ENCODE measurements at regions not wholly inside any gene's neighbourhood (a gene's known extent, or its start where the extent isn't known, plus 50 kb on each side); places are given as distances from the start of the nearest gene placed in this dataset.

DNA sequence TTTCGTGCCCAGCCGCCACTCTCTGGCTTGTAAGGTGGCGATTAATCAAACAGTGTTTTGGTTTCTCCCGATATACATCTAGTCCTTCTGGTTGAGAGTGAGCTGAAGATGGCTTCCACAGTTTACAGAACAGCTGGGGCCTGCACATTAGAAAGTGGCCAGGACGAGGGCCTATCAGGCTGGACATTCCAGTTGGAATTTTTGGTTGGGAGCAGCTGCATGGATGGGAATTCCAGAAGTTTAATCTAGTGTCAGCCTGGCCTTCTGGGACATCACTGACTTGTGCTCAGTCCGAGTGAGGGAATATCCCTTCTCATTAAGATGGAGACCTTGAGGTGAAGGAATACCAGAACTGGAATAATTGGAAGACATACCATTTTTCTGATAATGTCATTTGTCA is 118.1 kb upstream of the SIX2 start:
- no peaks in the 10 kb centered on the region for H3K9me3 ChIP-seq
- ChIA-PET POLR2A (no interaction called here), CTCF (interaction anchor here (0.9 to 1.9 kb wide), 2 partner anchors 45 to 111 kb away, joined by 3 to 5 read pairs; no protein-coding TSS in a partner anchor)
- H3K4me3 ChIP-seq = no peak overlapping the region
- no peak overlapping the region for H3K4me2 ChIP-seq
- no peak overlapping the region; a peak in 2 of 6 replicates for H3K27ac ChIP-seq
- peaks cover 18% of the 10 kb centered on the region for H3K4me1 ChIP-seq
- DNase-seq (ENCODE audit: low read depth in 1 of 2, low spot score in 1 of 2) = no peak
- no peak for ATAC-seq
- 91% methylated on average over 6 of the region's 6 CpGs for WGBS (ENCODE audit: missing lambda C conversion rate)
- TF ChIP-seq, protein P1, sequence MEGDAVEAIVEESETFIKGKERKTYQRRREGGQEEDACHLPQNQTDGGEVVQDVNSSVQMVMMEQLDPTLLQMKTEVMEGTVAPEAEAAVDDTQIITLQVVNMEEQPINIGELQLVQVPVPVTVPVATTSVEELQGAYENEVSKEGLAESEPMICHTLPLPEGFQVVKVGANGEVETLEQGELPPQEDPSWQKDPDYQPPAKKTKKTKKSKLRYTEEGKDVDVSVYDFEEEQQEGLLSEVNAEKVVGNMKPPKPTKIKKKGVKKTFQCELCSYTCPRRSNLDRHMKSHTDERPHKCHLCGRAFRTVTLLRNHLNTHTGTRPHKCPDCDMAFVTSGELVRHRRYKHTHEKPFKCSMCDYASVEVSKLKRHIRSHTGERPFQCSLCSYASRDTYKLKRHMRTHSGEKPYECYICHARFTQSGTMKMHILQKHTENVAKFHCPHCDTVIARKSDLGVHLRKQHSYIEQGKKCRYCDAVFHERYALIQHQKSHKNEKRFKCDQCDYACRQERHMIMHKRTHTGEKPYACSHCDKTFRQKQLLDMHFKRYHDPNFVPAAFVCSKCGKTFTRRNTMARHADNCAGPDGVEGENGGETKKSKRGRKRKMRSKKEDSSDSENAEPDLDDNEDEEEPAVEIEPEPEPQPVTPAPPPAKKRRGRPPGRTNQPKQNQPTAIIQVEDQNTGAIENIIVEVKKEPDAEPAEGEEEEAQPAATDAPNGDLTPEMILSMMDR (IDR thresholded peaks at IDR 0.05) = no peak
- TF ChIP-seq MYC (IDR thresholded peaks at IDR 0.05; ENCODE audit: borderline replicate concordance, low read length) = no peak
- no peak for TF ChIP-seq CBX8 (IDR thresholded peaks at IDR 0.05)
- no peak for TF ChIP-seq RNF2 (IDR thresholded peaks at IDR 0.05; ENCODE audit: borderline replicate concordance, low read depth)
- no peak for TF ChIP-seq PHF8 (IDR thresholded peaks at IDR 0.05; ENCODE audit: borderline replicate concordance, low read depth)
- TF ChIP-seq RARB (CRISPR knock-in tag; IDR thresholded peaks at IDR 0.05) = no peak
- no peak for TF ChIP-seq HOXB5 (CRISPR knock-in tag; IDR thresholded peaks at IDR 0.05)
- no peak for TF ChIP-seq JUNB (IDR thresholded peaks at IDR 0.05)
- TF ChIP-seq NFE2L2 (conservative IDR thresholded peaks at IDR 0.05; ENCODE audit: low read length) = no peak
- no peak for FAIRE-seq

DNA sequence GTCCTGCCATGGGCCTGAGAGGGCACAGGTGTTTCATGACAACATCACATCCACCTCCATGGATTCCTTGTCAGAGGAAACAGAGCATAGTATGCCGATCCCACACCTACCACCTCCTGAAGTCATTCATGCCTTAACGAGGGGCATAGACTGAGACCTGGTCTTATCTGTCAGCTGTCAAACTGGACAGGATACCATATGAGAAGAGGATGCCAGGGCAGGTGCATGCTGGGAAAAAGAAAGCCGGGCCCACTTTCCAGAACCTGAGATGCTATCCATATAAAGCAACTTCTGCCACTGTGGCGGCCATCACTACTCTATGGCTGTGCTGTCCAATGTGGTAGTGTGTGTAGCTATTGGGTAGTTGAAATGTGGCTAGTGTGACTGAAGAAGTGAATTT is 116.0 kb upstream of the SIX2 start:
- Histone ChIP-seq H3K4me1 (peaks cover 20% of the 10 kb centered on the region), H3K4me3 (no peak overlapping the region), H3K4me2 (no peak overlapping the region), H3K9me3 (no peaks in the 10 kb centered on the region), H3K27ac (no peak overlapping the region)
- CTCF ChIA-PET = no interaction called here
- ATAC-seq (no peak), DNase-seq (ENCODE audit: low read depth in 1 of 2, low spot score in 1 of 2) (no peak), FAIRE-seq (no peak)
- POLR2A ChIA-PET = no interaction called here
- WGBS (ENCODE audit: missing lambda C conversion rate) = 84% methylated on average over 4 of the region's 4 CpGs
- TF ChIP-seq, protein P2, sequence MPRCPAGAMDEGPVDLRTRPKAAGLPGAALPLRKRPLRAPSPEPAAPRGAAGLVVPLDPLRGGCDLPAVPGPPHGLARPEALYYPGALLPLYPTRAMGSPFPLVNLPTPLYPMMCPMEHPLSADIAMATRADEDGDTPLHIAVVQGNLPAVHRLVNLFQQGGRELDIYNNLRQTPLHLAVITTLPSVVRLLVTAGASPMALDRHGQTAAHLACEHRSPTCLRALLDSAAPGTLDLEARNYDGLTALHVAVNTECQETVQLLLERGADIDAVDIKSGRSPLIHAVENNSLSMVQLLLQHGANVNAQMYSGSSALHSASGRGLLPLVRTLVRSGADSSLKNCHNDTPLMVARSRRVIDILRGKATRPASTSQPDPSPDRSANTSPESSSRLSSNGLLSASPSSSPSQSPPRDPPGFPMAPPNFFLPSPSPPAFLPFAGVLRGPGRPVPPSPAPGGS (IDR thresholded peaks at IDR 0.05) = no peak
- no peak for TF ChIP-seq HDAC2 (IDR thresholded peaks at IDR 0.05)

DNA sequence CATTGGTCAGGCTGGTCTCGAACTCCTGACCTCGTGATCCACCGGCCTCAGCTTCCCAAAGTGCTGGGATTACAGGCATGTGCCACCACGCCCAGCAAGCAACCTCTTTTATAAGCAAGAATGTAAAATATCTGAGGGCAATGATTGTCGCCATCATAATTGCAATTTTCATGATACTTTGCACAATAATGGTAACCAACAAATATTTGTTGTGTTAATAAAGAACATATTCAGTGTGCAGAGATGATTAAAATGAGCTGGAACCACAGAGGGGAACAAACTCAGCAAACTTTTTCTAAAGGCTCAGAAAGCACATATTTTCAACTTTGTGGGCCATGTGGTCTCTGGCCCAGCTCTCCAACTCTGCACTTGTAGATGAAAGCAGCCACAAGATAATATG is 115.2 kb upstream of the SIX2 start:
- no peak overlapping the region for H3K4me3 ChIP-seq
- ChIA-PET CTCF (no interaction called here), POLR2A (no interaction called here)
- no peak overlapping the region for H3K4me2 ChIP-seq
- no peak for DNase-seq (ENCODE audit: low read depth in 1 of 2, low spot score in 1 of 2)
- WGBS (ENCODE audit: missing lambda C conversion rate) = 79% methylated on average over 5 of the region's 5 CpGs
- no peak for ATAC-seq
- FAIRE-seq = no peak
- H3K9me3 ChIP-seq = no peaks in the 10 kb centered on the region
- H3K27ac ChIP-seq = no peak overlapping the region
- peaks cover 28% of the 10 kb centered on the region for H3K4me1 ChIP-seq
- TF ChIP-seq HDAC2 (IDR thresholded peaks at IDR 0.05) (no peak), ZNF302 (CRISPR knock-in tag; IDR thresholded peaks at IDR 0.05) (no peak), HOXB13 (CRISPR knock-in tag; IDR thresholded peaks at IDR 0.05; ENCODE audit: low read depth) (no peak), NPAS2 (CRISPR knock-in tag; IDR thresholded peaks at IDR 0.05; ENCODE audit: borderline replicate concordance) (no peak), GATA3 (IDR thresholded peaks at IDR 0.05; ENCODE audit: borderline replicate concordance) (no peak), SREBF2 (IDR thresholded peaks at IDR 0.05) (no peak), ZSCAN20 (CRISPR knock-in tag; IDR thresholded peaks at IDR 0.05) (no peak), KDM1A (IDR thresholded peaks at IDR 0.05; ENCODE audit: low read depth) (no peak), CBX8 (IDR thresholded peaks at IDR 0.05) (no peak)
- TF ChIP-seq, protein P3, sequence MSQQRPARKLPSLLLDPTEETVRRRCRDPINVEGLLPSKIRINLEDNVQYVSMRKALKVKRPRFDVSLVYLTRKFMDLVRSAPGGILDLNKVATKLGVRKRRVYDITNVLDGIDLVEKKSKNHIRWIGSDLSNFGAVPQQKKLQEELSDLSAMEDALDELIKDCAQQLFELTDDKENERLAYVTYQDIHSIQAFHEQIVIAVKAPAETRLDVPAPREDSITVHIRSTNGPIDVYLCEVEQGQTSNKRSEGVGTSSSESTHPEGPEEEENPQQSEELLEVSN (IDR thresholded peaks at IDR 0.05; ENCODE audit: borderline replicate concordance, low read depth) = no peak
- TF ChIP-seq, protein P4, sequence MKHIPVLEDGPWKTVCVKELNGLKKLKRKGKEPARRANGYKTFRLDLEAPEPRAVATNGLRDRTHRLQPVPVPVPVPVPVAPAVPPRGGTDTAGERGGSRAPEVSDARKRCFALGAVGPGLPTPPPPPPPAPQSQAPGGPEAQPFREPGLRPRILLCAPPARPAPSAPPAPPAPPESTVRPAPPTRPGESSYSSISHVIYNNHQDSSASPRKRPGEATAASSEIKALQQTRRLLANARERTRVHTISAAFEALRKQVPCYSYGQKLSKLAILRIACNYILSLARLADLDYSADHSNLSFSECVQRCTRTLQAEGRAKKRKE (CRISPR knock-in tag; IDR thresholded peaks at IDR 0.05; ENCODE audit: low read depth) = no peak
- TF ChIP-seq, protein P5, sequence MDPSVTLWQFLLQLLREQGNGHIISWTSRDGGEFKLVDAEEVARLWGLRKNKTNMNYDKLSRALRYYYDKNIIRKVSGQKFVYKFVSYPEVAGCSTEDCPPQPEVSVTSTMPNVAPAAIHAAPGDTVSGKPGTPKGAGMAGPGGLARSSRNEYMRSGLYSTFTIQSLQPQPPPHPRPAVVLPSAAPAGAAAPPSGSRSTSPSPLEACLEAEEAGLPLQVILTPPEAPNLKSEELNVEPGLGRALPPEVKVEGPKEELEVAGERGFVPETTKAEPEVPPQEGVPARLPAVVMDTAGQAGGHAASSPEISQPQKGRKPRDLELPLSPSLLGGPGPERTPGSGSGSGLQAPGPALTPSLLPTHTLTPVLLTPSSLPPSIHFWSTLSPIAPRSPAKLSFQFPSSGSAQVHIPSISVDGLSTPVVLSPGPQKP (IDR thresholded peaks at IDR 0.05; ENCODE audit: low read depth, low read length) = no peak

All from A549 (cell line).